Sigmoid colon (tissue), 3 donors: ENCODE measurements at regions not wholly inside any gene's neighbourhood (a gene's known extent, or its start where the extent isn't known, plus 50 kb on each side); places are given as distances from the start of the nearest gene placed in this dataset.
"Not testable (repeated sequence)": the region's sequence is repeated elsewhere in the genome, so short reads cannot be mapped to it uniquely, and the experiment has no call there.

ENCODE experiments used
- CTCF ChIP-seq, 4 experiments: fragments of 450-650 bp in 3 of 4; fragments of 200-600 bp in 1 of 4; IDR thresholded peaks; one replicate each; pipeline ENCODE4 v1.5.1; 2016 to 2019; ENCODE audit warnings: antibody characterized with exemption in 4 of 4, mild to moderate bottlenecking in 3 of 4, moderate library complexity in 2 of 4
- POLR2A ChIP-seq, 2 donors: fragments of 450-650 bp; IDR thresholded peaks; one replicate each; pipeline ENCODE4 v1.6.1; 2016; ENCODE audit warnings: antibody characterized with exemption in 2 of 2, mild to moderate bottlenecking in 2 of 2, moderate library complexity in 2 of 2

- TF ChIP-seq CTCF, POLR2A (IDR thresholded peaks at IDR 0.05): not testable (repeated sequence)
These were observed 206.6 kb upstream of the HTR1E start for GRCh38 chr6:86730772-86731171.
